Stomach smooth muscle (tissue), 2 donors: ENCODE measurements at regions not wholly inside any gene's neighbourhood (a gene's known extent, or its start where the extent isn't known, plus 50 kb on each side); places are given as distances from the start of the nearest gene placed in this dataset.
"Not testable (repeated sequence)": the region's sequence is repeated elsewhere in the genome, so short reads cannot be mapped to it uniquely, and the experiment has no call there.

Source experiments
- H3K27ac ChIP-seq: one replicate; pipeline ENCODE4 v1.7.0; 2013; ENCODE audit warnings: mild to moderate bottlenecking, low read length, inconsistent platforms
- H3K27me3 ChIP-seq, 2 donors: one replicate each; pipeline ENCODE4 v1.7.0; 2013; ENCODE audit warnings: low read length in 2 of 2; ENCODE audit not compliant: insufficient read depth in 2 of 2, control insufficient read depth in 1 of 2
- H3K36me3 ChIP-seq, 2 donors: one replicate each; pipeline ENCODE4 v1.7.0; 2013; ENCODE audit warnings: low read length in 2 of 2; ENCODE audit not compliant: control insufficient read depth in 2 of 2, insufficient read depth in 2 of 2
- H3K4me1 ChIP-seq: one replicate; pipeline ENCODE4 v1.7.0; 2013; ENCODE audit warnings: low read length; ENCODE audit not compliant: control insufficient read depth, insufficient read depth
- H3K4me3 ChIP-seq, 2 donors: one replicate each; pipeline ENCODE4 v1.7.0; 2013; ENCODE audit warnings: low read length in 2 of 2
- H3K9ac ChIP-seq, 2 donors: one replicate each; pipeline ENCODE4 v1.7.0; 2013; ENCODE audit warnings: low read length in 2 of 2, mild to moderate bottlenecking in 1 of 2
- H3K9me3 ChIP-seq, 2 donors: one replicate each; pipeline ENCODE4 v1.7.0; 2013; ENCODE audit warnings: low read length in 2 of 2; ENCODE audit not compliant: control insufficient read depth in 2 of 2
- donor health status: healthy.
- donor health status: Pancreatic carcinoma.

- H3K27ac ChIP-seq, H3K36me3 ChIP-seq, H3K4me1 ChIP-seq, H3K27me3 ChIP-seq, H3K9me3 ChIP-seq, H3K9ac ChIP-seq, H3K4me3 ChIP-seq: not testable (repeated sequence)
These were observed 80.9 kb upstream of the PLGLB2 start for GRCh38 chr2:87667027-87667426.

- H3K9ac ChIP-seq, H3K4me3 ChIP-seq, H3K27ac ChIP-seq, H3K27me3 ChIP-seq, H3K4me1 ChIP-seq, H3K9me3 ChIP-seq, H3K36me3 ChIP-seq: not testable (repeated sequence)
These were observed 79.5 kb upstream of the PLGLB2 start for GRCh38 chr2:87668361-87668760.

- not testable (repeated sequence) for H3K27me3 ChIP-seq, H3K9me3 ChIP-seq, H3K9ac ChIP-seq, H3K4me3 ChIP-seq, H3K27ac ChIP-seq, H3K36me3 ChIP-seq, H3K4me1 ChIP-seq
These were observed 78.2 kb upstream of the PLGLB2 start for GRCh38 chr2:87669633-87670231.

DNA sequence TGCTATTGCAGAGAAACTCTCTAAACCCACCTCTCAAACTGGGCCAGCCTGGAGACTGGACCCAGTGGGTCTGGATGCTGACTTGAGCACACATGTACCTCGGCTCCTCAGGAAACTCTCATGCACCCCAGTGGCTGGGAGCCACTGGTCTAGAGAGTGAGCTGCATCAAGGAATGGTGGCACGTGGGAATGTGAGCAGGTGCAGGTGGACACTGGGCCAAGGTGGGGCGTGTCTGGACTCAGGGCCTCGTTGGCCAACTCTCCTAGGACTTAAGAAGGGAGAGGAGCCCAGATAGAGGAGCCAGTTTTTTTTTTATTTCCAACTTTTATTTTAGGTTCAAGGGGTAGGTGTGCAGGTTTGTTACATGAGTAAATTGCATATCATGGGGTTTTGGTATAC is 75.5 kb upstream of the PLGLB2 start:
- not testable (repeated sequence) for H3K9me3 ChIP-seq

GRCh38 chr2:87674729-87675128 is 73.2 kb upstream of the PLGLB2 start:
- not testable (repeated sequence) for H3K4me1 ChIP-seq, H3K9me3 ChIP-seq, H3K4me3 ChIP-seq, H3K27me3 ChIP-seq, H3K27ac ChIP-seq, H3K9ac ChIP-seq, H3K36me3 ChIP-seq

More for the DNA sequence above, 75.5 kb upstream of the PLGLB2 start:
- H3K27ac ChIP-seq, H3K27me3 ChIP-seq, H3K4me3 ChIP-seq, H3K36me3 ChIP-seq, H3K9ac ChIP-seq, H3K4me1 ChIP-seq: not testable (repeated sequence)

- H3K4me1 ChIP-seq, H3K9ac ChIP-seq, H3K27me3 ChIP-seq, H3K4me3 ChIP-seq, H3K9me3 ChIP-seq, H3K36me3 ChIP-seq, H3K27ac ChIP-seq: not testable (repeated sequence)
These were observed 72.4 kb upstream of the PLGLB2 start for GRCh38 chr2:87675487-87675886.

DNA sequence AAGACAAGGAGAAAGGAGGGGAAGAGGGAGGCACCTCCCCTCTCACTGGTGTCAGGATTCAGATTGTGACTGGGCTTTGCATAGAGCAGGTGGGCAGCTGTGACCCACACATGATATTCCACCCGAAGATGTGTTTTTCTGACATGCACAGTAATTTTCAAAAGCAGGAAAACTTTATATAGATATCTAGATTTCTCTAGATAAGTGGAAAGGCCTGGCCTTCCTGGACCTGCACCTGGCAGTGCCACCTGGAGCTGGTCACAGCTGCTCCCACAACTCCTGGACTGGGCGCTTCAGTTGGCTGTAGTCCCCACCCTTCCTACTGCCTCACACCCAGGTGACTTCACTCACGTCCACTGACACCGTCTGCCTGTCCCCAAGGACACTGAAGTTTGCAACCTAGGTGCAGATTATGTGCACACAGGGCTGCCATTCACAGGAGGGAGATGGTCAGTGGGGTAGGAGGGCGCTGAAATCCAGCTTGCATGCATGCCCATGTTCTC is 70.4 kb upstream of the PLGLB2 start:
- not testable (repeated sequence) for H3K36me3 ChIP-seq, H3K27me3 ChIP-seq, H3K9me3 ChIP-seq, H3K27ac ChIP-seq, H3K4me1 ChIP-seq, H3K9ac ChIP-seq, H3K4me3 ChIP-seq

DNA sequence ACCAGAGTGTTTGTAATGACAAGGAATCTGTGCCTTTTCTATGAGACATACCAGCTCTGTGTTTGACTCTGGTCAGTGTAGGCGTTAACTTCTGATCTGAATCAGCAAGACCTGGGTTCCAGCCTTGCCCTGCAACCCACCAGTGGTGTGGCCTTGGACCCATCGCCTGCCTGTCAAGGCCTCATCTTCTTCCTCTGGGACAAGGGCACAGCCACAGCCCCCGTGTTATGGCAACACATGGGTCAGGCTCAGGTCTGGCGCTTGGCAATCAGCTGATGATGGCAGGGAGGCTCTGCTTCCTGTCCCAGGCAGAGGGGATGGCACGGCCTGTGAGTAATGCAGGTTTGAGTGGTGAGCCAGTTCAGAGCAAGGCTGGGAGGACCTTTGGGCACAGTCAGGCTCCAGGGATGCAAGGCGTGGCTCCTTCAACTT is 69.1 kb upstream of the PLGLB2 start:
- not testable (repeated sequence) for H3K27ac ChIP-seq, H3K4me3 ChIP-seq, H3K9ac ChIP-seq, H3K36me3 ChIP-seq, H3K27me3 ChIP-seq, H3K4me1 ChIP-seq, H3K9me3 ChIP-seq

DNA sequence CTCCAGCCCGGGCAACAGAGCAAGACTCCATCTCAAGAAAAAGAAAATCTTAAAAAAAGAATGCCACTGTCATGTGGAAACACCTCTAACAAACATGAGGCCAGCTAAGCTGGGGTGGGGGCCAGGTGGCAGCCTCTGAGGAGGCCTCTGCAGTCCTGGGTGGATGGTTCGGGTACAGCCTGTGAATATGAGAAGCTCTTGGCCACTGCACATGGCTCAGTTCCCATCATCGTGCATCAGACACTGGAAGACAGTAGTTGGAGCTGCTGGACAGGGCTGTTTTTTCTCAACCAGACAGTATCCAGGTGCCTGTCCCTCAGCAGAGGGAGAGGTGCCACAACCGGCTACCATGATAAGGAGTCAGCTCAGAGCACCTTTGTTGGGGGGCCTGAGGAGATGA is 67.9 kb upstream of the PLGLB2 start:
- H3K36me3 ChIP-seq, H3K9me3 ChIP-seq, H3K9ac ChIP-seq, H3K27ac ChIP-seq, H3K4me3 ChIP-seq, H3K27me3 ChIP-seq, H3K4me1 ChIP-seq: not testable (repeated sequence)

DNA sequence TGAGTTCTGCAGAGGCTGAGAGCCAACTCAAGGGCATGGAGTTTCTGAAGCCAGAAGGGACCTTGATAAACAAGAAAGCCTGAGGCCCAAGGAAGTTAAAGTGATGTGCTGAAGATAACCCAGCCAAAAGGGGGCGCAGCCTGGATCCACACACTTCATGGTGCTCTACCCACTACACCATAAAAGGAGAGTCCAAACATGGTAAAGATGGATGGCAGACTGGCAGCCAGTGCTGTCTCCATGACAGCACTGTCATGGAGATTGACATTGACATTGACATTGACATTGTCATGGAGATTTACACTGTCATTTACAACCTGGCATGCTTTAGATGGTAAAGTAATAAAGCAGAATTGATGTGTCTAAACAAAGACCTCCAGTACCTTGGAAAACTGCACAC is 67.2 kb upstream of the PLGLB2 start:
- not testable (repeated sequence) for H3K27me3 ChIP-seq, H3K4me3 ChIP-seq, H3K27ac ChIP-seq, H3K9ac ChIP-seq, H3K4me1 ChIP-seq, H3K36me3 ChIP-seq, H3K9me3 ChIP-seq

- H3K27me3 ChIP-seq, H3K4me3 ChIP-seq, H3K9ac ChIP-seq, H3K27ac ChIP-seq, H3K9me3 ChIP-seq, H3K4me1 ChIP-seq, H3K36me3 ChIP-seq: not testable (repeated sequence)
These were observed 64.4 kb upstream of the PLGLB2 start for GRCh38 chr2:87683451-87683850.
